ENCODE measurements at regions not wholly inside any gene's neighbourhood (a gene's known extent, or its start where the extent isn't known, plus 50 kb on each side); places are given as distances from the start of the nearest gene placed in this dataset.

GRCh38 chr21:14722841-14723483 lies 176.8 kb upstream of the SAMSN1 start:
- DNase-seq (ENCODE audit: low spot score) = no peak

- DNase-seq (ENCODE audit: low spot score) = no peak
Observed at GRCh38 chr21:14720237-14720636, 174.1 kb upstream of the SAMSN1 start.

GRCh38 chr21:14718951-14719350 lies 172.8 kb upstream of the SAMSN1 start:
- DNase-seq (ENCODE audit: low spot score) = no peak

GRCh38 chr21:14716761-14717396 lies 170.8 kb upstream of the SAMSN1 start:
- DNase-seq (ENCODE audit: low spot score) = no peak

- DNase-seq (ENCODE audit: low spot score) = no peak
Observed at GRCh38 chr21:14713109-14713508, 167.0 kb upstream of the SAMSN1 start.

GRCh38 chr21:14712121-14712715 lies 166.1 kb upstream of the SAMSN1 start:
- no peak for DNase-seq (ENCODE audit: low spot score)

- no peak for DNase-seq (ENCODE audit: low spot score)
Observed at GRCh38 chr21:14711287-14711686, 165.2 kb upstream of the SAMSN1 start.

GRCh38 chr21:14707511-14708020 lies 161.5 kb upstream of the SAMSN1 start:
- no peak for DNase-seq (ENCODE audit: low spot score)

- no peak for DNase-seq (ENCODE audit: low spot score)
Observed at GRCh38 chr21:14706712-14707510, 160.8 kb upstream of the SAMSN1 start.

GRCh38 chr21:14699433-14700407 lies 153.6 kb upstream of the SAMSN1 start:
- no peak for DNase-seq (ENCODE audit: low spot score)

GRCh38 chr21:14697769-14698168 lies 151.7 kb upstream of the SAMSN1 start:
- no peak for DNase-seq (ENCODE audit: low spot score)

GRCh38 chr21:14694817-14695216 lies 148.7 kb upstream of the SAMSN1 start:
- DNase-seq (ENCODE audit: low spot score) = no peak

GRCh38 chr21:14693997-14694396 lies 147.9 kb upstream of the SAMSN1 start:
- DNase-seq (ENCODE audit: low spot score) = no peak

GRCh38 chr21:14691914-14692313 lies 145.8 kb upstream of the SAMSN1 start:
- no peak for DNase-seq (ENCODE audit: low spot score)

- DNase-seq (ENCODE audit: low spot score) = no peak
Observed at GRCh38 chr21:14690886-14691285, 144.8 kb upstream of the SAMSN1 start.

GRCh38 chr21:14688936-14689335 lies 142.8 kb upstream of the SAMSN1 start:
- DNase-seq (ENCODE audit: low spot score) = no peak

GRCh38 chr21:14688412-14688811 lies 142.3 kb upstream of the SAMSN1 start:
- DNase-seq (ENCODE audit: low spot score) = no peak

- DNase-seq (ENCODE audit: low spot score) = no peak
Observed at GRCh38 chr21:14687268-14687625, 141.1 kb upstream of the SAMSN1 start.

GRCh38 chr21:14686466-14687267 lies 140.6 kb upstream of the SAMSN1 start:
- no peak for DNase-seq (ENCODE audit: low spot score)

- DNase-seq (ENCODE audit: low spot score) = no peak
Observed at GRCh38 chr21:14685568-14685967, 139.5 kb upstream of the SAMSN1 start.
